ENCODE measurements at regions not wholly inside any gene's neighbourhood (a gene's known extent, or its start where the extent isn't known, plus 50 kb on each side); places are given as distances from the start of the nearest gene placed in this dataset.

DNA sequence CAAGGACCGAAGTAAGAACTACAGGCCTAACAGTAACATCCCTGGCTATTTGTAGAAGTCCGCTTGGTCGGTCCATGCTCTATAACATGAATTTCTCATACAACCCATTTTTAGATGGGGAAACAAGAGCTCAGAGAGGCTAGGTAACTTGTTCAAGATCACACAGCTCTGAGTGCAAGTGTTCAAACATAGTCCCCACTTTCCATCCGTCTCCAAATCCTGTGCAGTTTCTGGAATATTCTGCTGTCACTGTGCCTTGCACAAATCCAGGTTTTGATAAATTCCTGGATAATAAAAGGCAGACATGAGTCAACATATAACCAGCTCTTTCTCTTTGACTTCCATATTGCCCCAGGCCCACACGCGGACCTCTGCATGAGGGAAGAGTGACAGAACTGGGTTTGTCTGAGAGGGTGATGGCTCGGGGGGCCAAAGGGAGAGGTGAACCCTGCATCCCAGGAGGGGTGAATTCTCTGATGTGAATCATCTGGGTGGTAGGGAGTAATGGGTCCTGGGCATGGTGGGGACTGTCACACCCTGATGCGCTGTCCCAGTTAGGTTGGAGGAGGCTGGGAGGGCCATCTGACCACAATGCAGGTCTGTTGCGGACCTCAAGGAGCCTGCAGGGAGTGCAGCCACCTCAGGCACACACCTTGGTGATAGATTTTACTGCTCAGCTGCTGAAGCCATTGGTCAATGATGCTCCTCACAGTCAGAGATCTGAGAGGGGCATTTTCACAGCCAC is 162.2 kb downstream of the SMAD6 start:
- TF ChIP-seq, protein P1, sequence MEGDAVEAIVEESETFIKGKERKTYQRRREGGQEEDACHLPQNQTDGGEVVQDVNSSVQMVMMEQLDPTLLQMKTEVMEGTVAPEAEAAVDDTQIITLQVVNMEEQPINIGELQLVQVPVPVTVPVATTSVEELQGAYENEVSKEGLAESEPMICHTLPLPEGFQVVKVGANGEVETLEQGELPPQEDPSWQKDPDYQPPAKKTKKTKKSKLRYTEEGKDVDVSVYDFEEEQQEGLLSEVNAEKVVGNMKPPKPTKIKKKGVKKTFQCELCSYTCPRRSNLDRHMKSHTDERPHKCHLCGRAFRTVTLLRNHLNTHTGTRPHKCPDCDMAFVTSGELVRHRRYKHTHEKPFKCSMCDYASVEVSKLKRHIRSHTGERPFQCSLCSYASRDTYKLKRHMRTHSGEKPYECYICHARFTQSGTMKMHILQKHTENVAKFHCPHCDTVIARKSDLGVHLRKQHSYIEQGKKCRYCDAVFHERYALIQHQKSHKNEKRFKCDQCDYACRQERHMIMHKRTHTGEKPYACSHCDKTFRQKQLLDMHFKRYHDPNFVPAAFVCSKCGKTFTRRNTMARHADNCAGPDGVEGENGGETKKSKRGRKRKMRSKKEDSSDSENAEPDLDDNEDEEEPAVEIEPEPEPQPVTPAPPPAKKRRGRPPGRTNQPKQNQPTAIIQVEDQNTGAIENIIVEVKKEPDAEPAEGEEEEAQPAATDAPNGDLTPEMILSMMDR (IDR thresholded peaks at IDR 0.05), result no peak
- no peak for TF ChIP-seq POLR2A (IDR thresholded peaks at IDR 0.05)

Measured in body of pancreas (tissue), 4 donors.